ENCODE measurements at regions not wholly inside any gene's neighbourhood (a gene's known extent, or its start where the extent isn't known, plus 50 kb on each side); places are given as distances from the start of the nearest gene placed in this dataset.

- ChIA-PET POLR2A (no interaction called here), CTCF (no interaction called here)
- TF ChIP-seq IRF3 (IDR thresholded peaks at IDR 0.05; ENCODE audit: low read depth, low read length) (no peak), NRF1 (IDR thresholded peaks at IDR 0.05; ENCODE audit: low read depth, low read length) (no peak), FOXM1 (IDR thresholded peaks at IDR 0.05; ENCODE audit: low read depth) (no peak), SIN3A (IDR thresholded peaks at IDR 0.05; ENCODE audit: borderline replicate concordance, low read depth, low read length) (no peak), RCOR1 (IDR thresholded peaks at IDR 0.05; ENCODE audit: low read length) (no peak), GATA2 (CRISPR knock-in tag; IDR thresholded peaks at IDR 0.05) (no peak), TCF12 (IDR thresholded peaks at IDR 0.05) (no peak), CHD2 (IDR thresholded peaks at IDR 0.05; ENCODE audit: low read length, partially characterized antibody) (no peak), FOSL2 (IDR thresholded peaks at IDR 0.05; ENCODE audit: borderline replicate concordance, low read depth) (no peak), NFIC (IDR thresholded peaks at IDR 0.05; ENCODE audit: borderline replicate concordance) (no peak), RAD21 (IDR thresholded peaks at IDR 0.05; ENCODE audit: low read length) (no peak), RFX5 (IDR thresholded peaks at IDR 0.05; ENCODE audit: low read length) (no peak)
Measured at GRCh38 chr21:21788591-21788990, 790.4 kb downstream of the NCAM2 start.

DNA sequence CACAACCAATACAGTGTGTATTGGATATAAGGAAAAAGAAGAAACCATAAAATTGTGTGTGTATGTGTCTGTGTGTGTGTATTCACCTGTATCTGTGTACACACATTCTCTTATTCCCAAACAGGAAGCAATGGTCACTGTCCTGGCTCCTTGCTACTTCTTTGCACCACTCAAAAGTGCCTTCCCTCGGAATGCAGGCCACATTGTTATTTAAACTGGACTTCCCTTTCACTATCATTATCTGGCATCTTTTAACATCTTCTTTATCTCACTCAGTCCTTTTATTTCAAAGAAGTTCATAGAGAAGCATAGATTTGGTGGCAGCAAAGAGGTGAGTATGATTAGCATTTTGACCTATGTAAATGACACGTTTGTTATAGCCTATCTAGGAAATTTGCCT, 803.7 kb downstream of the NCAM2 start:
- WGBS (ENCODE audit: low lambda C conversion rate): 75% methylated on average over 2 of the region's 2 CpGs
- Histone ChIP-seq H3K27ac (ENCODE audit: low read depth in 2 of 2, low read length in 1 of 2) (no peak overlapping the region), H3F3A (replicated peaks; ENCODE audit: insufficient read depth) (no peaks in the 10 kb centered on the region), H3K36me3 (replicated peaks in 1 of 2; ENCODE audit: control insufficient read depth in 1 of 2, insufficient read depth in 2 of 2, low read length in 1 of 2) (no peaks in the 10 kb centered on the region), H3K79me2 (ENCODE audit: insufficient read depth) (no peaks in the 10 kb centered on the region), H2AFZ (ENCODE audit: low read depth) (no peak overlapping the region), H3K4me1 (ENCODE audit: control insufficient read depth in 1 of 2, insufficient read depth in 2 of 2, low read depth in 1 of 2, low read length in 1 of 2) (peaks cover 0 to 3% of the 10 kb centered on the region in 2 experiments; a peak in 2 of 4 replicates), H3K4me2 (no peak overlapping the region), H4K20me1 (ENCODE audit: insufficient read depth) (no peaks in the 10 kb centered on the region), H3K9me3 (no peaks in the 10 kb centered on the region), H3K9me2 (no peaks in the 10 kb centered on the region), H3K27me3 (ENCODE audit: insufficient read depth) (no peaks in the 10 kb centered on the region), H3K9ac (no peak overlapping the region), H3K4me3 (ENCODE audit: low read depth in 2 of 2, low read length in 1 of 2) (no peak overlapping the region)
- no peak for TF ChIP-seq GATA2 (CRISPR knock-in tag; IDR thresholded peaks at IDR 0.05)
- no peak for TF ChIP-seq RFX5 (IDR thresholded peaks at IDR 0.05; ENCODE audit: low read length)
- no peak for TF ChIP-seq PBX3 (IDR thresholded peaks at IDR 0.05)
- TF ChIP-seq IRF3 (IDR thresholded peaks at IDR 0.05; ENCODE audit: low read depth, low read length): no peak
- TF ChIP-seq EP300 (IDR thresholded peaks at IDR 0.05; ENCODE audit: borderline replicate concordance in 1 of 2, low read depth in 1 of 2, low read length in 1 of 2): no peak
- CTCF ChIA-PET: no interaction called here
- no peak for DNase-seq
- POLR2A ChIA-PET: no interaction called here

More at GRCh38 chr21:21788591-21788990, 790.4 kb downstream of the NCAM2 start:
- no peaks in the 10 kb centered on the region for H3F3A ChIP-seq (replicated peaks; ENCODE audit: insufficient read depth)
- H2AFZ ChIP-seq (ENCODE audit: low read depth): no peak overlapping the region
- H3K36me3 ChIP-seq (replicated peaks in 1 of 2; ENCODE audit: control insufficient read depth in 1 of 2, insufficient read depth in 2 of 2, low read length in 1 of 2): no peaks in the 10 kb centered on the region
- no peak overlapping the region for H3K4me3 ChIP-seq (ENCODE audit: low read depth in 2 of 2, low read length in 1 of 2)
- no peak overlapping the region for H3K27ac ChIP-seq (ENCODE audit: low read depth in 2 of 2, low read length in 1 of 2)
- no peaks in the 10 kb centered on the region for H3K79me2 ChIP-seq (ENCODE audit: insufficient read depth)
- H4K20me1 ChIP-seq (ENCODE audit: insufficient read depth): no peaks in the 10 kb centered on the region
- H3K27me3 ChIP-seq (ENCODE audit: insufficient read depth): no peaks in the 10 kb centered on the region
- no peaks in the 10 kb centered on the region for H3K4me1 ChIP-seq (ENCODE audit: control insufficient read depth in 1 of 2, insufficient read depth in 2 of 2, low read depth in 1 of 2, low read length in 1 of 2)
- no peaks in the 10 kb centered on the region for H3K9me2 ChIP-seq
- H3K4me2 ChIP-seq: no peak overlapping the region
- no peak overlapping the region for H3K9ac ChIP-seq
- no peaks in the 10 kb centered on the region for H3K9me3 ChIP-seq
- DNase-seq: no peak

All from SK-N-SH (cell line).